Prostate gland (tissue), 2 donors: ENCODE measurements at regions not wholly inside any gene's neighbourhood (a gene's known extent, or its start where the extent isn't known, plus 50 kb on each side); places are given as distances from the start of the nearest gene placed in this dataset.

Experiments used
- POLR2A ChIP-seq: fragments of 450-650 bp; IDR thresholded peaks from one replicate; pipeline ENCODE4 v1.6.1; 2016; ENCODE audit warnings: antibody characterized with exemption, mild to moderate bottlenecking
- TF ChIP-seq, protein P1 (sequence below), 4 experiments: fragments of 200-600 bp in 2 of 4; fragments of 450-650 bp in 2 of 4; sonication (generic) in 2 of 4; IDR thresholded peaks; 1 replicate in 3 of 4; 2 replicates in 1 of 4; pipeline ENCODE4 v1.5.1; 2016 to 2019; ENCODE audit warnings: antibody characterized with exemption in 4 of 4, mild to moderate bottlenecking in 2 of 4, moderate library complexity in 2 of 4

- no peak for TF ChIP-seq POLR2A
- TF ChIP-seq, protein P1, sequence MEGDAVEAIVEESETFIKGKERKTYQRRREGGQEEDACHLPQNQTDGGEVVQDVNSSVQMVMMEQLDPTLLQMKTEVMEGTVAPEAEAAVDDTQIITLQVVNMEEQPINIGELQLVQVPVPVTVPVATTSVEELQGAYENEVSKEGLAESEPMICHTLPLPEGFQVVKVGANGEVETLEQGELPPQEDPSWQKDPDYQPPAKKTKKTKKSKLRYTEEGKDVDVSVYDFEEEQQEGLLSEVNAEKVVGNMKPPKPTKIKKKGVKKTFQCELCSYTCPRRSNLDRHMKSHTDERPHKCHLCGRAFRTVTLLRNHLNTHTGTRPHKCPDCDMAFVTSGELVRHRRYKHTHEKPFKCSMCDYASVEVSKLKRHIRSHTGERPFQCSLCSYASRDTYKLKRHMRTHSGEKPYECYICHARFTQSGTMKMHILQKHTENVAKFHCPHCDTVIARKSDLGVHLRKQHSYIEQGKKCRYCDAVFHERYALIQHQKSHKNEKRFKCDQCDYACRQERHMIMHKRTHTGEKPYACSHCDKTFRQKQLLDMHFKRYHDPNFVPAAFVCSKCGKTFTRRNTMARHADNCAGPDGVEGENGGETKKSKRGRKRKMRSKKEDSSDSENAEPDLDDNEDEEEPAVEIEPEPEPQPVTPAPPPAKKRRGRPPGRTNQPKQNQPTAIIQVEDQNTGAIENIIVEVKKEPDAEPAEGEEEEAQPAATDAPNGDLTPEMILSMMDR (IDR thresholded peaks at IDR 0.05) = no peak
Observed at GRCh38 chr6:40755749-40756452, 168.7 kb upstream of the LRFN2 start.
